ENCODE measurements at regions not wholly inside any gene's neighbourhood (a gene's known extent, or its start where the extent isn't known, plus 50 kb on each side); places are given as distances from the start of the nearest gene placed in this dataset.

DNA sequence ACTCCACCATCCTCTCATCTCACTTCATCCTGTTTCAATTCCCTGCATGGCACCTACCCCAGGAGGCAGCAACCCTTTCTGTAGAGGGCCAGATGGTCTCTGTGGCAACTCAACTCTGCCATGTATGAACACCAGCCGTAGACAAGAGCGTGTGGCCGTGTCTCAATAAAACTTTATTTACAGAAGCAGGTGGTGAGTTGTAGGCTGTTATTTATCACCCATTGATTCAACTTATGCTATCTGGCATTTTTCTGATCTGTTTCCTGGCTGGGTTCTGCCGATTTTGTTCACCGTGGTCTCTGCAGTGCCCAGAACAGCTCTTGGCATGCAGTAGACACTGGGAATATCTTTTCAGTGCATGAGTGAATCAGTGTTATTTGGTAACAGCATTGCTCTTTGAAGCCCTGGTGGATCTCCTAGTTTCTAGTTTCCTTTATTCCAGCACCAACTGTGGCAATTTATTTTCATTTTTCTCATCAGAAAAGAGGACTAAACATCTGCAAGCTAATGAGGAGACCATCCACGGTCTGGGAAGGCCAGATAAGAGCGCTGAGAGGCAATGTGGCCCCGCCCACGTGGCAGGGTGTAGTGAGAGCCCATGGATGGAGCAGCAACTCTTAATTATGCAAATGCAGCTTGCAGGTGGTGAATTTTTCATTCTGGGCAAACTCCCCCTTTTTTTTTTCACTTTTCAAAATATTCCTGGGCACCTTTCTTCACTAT is 77.9 kb downstream of the CTSL start:
- H3K4me1 ChIP-seq: no peaks in the 10 kb centered on the region
- H3K4me3 ChIP-seq: no peak overlapping the region
- no peak for DNase-seq
- intact Hi-C loops (cut with DNase I; ENCODE audit: low total_unique reads): no loop called here
- H3K36me3 ChIP-seq: no peaks in the 10 kb centered on the region
- no peaks in the 10 kb centered on the region for H3K27me3 ChIP-seq
- no peak for ATAC-seq
- TF ChIP-seq, protein P1, sequence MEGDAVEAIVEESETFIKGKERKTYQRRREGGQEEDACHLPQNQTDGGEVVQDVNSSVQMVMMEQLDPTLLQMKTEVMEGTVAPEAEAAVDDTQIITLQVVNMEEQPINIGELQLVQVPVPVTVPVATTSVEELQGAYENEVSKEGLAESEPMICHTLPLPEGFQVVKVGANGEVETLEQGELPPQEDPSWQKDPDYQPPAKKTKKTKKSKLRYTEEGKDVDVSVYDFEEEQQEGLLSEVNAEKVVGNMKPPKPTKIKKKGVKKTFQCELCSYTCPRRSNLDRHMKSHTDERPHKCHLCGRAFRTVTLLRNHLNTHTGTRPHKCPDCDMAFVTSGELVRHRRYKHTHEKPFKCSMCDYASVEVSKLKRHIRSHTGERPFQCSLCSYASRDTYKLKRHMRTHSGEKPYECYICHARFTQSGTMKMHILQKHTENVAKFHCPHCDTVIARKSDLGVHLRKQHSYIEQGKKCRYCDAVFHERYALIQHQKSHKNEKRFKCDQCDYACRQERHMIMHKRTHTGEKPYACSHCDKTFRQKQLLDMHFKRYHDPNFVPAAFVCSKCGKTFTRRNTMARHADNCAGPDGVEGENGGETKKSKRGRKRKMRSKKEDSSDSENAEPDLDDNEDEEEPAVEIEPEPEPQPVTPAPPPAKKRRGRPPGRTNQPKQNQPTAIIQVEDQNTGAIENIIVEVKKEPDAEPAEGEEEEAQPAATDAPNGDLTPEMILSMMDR (IDR thresholded peaks at IDR 0.05 in 4 of 5, conservative IDR thresholded peaks at IDR 0.05 in 1 of 5): no peak
- no peak for TF ChIP-seq POLR2A (IDR thresholded peaks at IDR 0.05)
- no peaks in the 10 kb centered on the region for H3K9me3 ChIP-seq
- in situ Hi-C loops (cut with MboI; ENCODE audit: low sequenced_read_pairs in 4 of 4): no loop called here
- H3K27ac ChIP-seq: no peak overlapping the region

DNA sequence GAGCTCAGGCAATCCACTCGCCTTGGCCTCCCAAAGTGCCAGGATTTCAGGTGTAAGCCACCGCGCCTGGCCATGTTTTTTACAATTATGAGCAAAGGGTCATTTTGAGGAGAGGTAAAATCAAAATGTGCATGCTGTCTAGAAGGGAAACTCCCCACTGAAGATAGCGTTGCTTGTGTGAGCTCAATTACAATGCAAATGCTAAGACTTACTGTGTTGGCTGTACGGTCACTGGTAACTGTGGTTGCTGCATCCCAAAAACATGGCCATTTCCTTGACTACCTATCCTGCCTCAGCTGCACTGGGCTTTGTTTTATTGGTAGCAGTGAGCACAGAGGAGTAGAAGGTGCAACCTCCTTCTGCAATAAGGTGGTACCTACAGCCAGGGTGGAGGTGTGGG is 77.4 kb upstream of the SPATA31E1 start:
- Histone ChIP-seq H3K9me3 (no peaks in the 10 kb centered on the region), H3K27me3 (no peaks in the 10 kb centered on the region), H3K4me3 (no peak overlapping the region), H3K4me1 (no peaks in the 10 kb centered on the region), H3K27ac (no peak overlapping the region), H3K36me3 (no peaks in the 10 kb centered on the region)
- in situ Hi-C loops (cut with MboI; ENCODE audit: low sequenced_read_pairs in 4 of 4): no loop called here
- ATAC-seq: no peak
- intact Hi-C loops (cut with DNase I; ENCODE audit: low total_unique reads): no loop called here
- TF ChIP-seq, protein P1 (IDR thresholded peaks at IDR 0.05 in 4 of 5, conservative IDR thresholded peaks at IDR 0.05 in 1 of 5): no peak
- TF ChIP-seq POLR2A (IDR thresholded peaks at IDR 0.05): no peak
- no peak for DNase-seq

DNA sequence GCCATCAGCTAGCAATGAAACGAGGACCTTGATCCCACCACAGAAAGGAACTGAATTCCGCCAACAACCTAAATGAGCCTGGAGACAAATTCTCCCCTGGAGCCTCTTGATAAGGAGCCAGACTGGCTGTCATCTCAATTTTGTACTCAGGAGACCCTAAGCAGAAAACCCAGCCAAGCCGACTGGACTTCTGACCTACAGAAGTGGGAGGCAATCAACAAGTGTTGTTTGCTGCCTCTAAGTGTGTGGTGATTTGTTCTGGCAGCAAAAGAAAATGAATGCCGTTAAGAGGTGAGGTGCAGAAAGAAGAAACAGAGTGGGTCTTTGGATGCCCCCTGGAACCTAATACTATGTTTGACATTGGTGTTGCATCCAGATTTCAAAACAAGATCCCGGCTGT is 72.7 kb upstream of the SPATA31E1 start:
- Histone ChIP-seq H3K4me3 (no peak overlapping the region), H3K4me1 (no peaks in the 10 kb centered on the region), H3K9me3 (no peaks in the 10 kb centered on the region), H3K27me3 (no peaks in the 10 kb centered on the region), H3K36me3 (no peaks in the 10 kb centered on the region), H3K27ac (no peak overlapping the region)
- intact Hi-C loops (cut with DNase I; ENCODE audit: low total_unique reads): no loop called here
- ATAC-seq (no peak), DNase-seq (no peak)
- in situ Hi-C loops (cut with MboI; ENCODE audit: low sequenced_read_pairs in 4 of 4): loop anchor here (5.0 to 10.0 kb wide), 3 partner anchors 123 to 135 kb away; no protein-coding TSS in a partner anchor
- TF ChIP-seq, protein P1 (IDR thresholded peaks at IDR 0.05 in 4 of 5, conservative IDR thresholded peaks at IDR 0.05 in 1 of 5): no peak
- no peak for TF ChIP-seq POLR2A (IDR thresholded peaks at IDR 0.05)

DNA sequence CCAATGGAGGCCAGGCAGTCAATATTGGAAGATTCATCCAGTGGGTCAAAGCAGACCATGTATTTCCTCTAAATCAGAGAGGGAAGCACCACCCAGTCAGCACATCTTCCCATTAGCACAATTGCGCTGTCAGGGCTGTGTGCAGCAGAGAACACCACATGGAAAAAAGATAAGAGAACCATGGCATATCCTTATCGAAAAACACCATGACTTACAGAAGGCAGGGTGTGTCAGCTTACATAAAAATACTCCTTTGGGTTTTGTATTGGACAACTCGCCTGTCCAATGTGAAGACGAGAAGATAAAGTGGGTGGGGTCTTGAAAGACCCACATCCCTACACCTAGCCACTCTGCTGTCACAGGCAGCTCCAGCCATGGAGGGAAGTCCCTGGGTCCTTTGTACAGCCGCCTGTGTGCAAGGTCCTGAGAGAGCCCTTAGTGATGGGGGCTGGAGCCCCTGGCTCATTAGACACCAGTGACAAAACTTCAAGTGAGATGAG is 71.9 kb upstream of the SPATA31E1 start:
- intact Hi-C loops (cut with DNase I; ENCODE audit: low total_unique reads) (no loop called here), in situ Hi-C loops (cut with MboI; ENCODE audit: low sequenced_read_pairs in 4 of 4) (loop anchor here (5.0 to 10.0 kb wide), 3 partner anchors 123 to 136 kb away; no protein-coding TSS in a partner anchor)
- H3K4me1 ChIP-seq: no peaks in the 10 kb centered on the region
- H3K27me3 ChIP-seq: no peaks in the 10 kb centered on the region
- H3K4me3 ChIP-seq: no peak overlapping the region
- no peaks in the 10 kb centered on the region for H3K9me3 ChIP-seq
- TF ChIP-seq, protein P1 (IDR thresholded peaks at IDR 0.05 in 4 of 5, conservative IDR thresholded peaks at IDR 0.05 in 1 of 5): no peak
- no peak for TF ChIP-seq POLR2A (IDR thresholded peaks at IDR 0.05)
- H3K27ac ChIP-seq: no peak overlapping the region
- no peak for DNase-seq
- no peak for ATAC-seq
- H3K36me3 ChIP-seq: no peaks in the 10 kb centered on the region
